Panc1 (cell line): ENCODE measurements at regions not wholly inside any gene's neighbourhood (a gene's known extent, or its start where the extent isn't known, plus 50 kb on each side); places are given as distances from the start of the nearest gene placed in this dataset.

Experiments
- ATAC-seq: fragments of 200-7000 bp; cut with Tn5 transposase; 2 replicates; pipeline ENCODE4 v1.9.1; 2020; ENCODE audit warnings: mild to moderate bottlenecking, moderate library complexity
- BruUV-seq: library from RNA; stranded (reverse); fragments of 400-500 nt; replicated peaks from 2 replicates; lab custom pipeline; 2021; lab: Mats Ljungman, UMichigan
- CTCF ChIA-PET: fragments of 300-600 bp; sonication (Branson Sonifier 250); formaldehyde crosslinking; loops from one replicate; lab custom pipeline; 2022; ENCODE audit warnings: antibody characterized with exemption; lab: Charles Lee
- POLR2A ChIA-PET: fragments of 300-600 bp; sonication (Branson Sonifier 250); formaldehyde crosslinking; loops from one replicate; lab custom pipeline; 2022; ENCODE audit warnings: antibody characterized with exemption; lab: Charles Lee
- DNase-seq: peaks from one replicate; pipeline ENCODE4 v3.0.0-alpha.2; 2010; ENCODE audit warnings: low read depth, low spot score
- H3K27ac ChIP-seq: 2 replicates; pipeline ENCODE4 v1.5.1; 2011; ENCODE audit warnings: mild to moderate bottlenecking, low read length, inconsistent platforms
- H3K27me3 ChIP-seq: fragments of 200-500 bp; sonication (Bioruptor generic); 2 replicates; pipeline ENCODE4 v1.6.0; 2014; ENCODE audit warnings: low read length, inconsistent platforms; ENCODE audit not compliant: control insufficient read depth, insufficient read depth
- H3K36me3 ChIP-seq: fragments of 200-500 bp; sonication (Bioruptor generic); 2 replicates; pipeline ENCODE4 v1.5.1; 2014; ENCODE audit warnings: inconsistent platforms, mild to moderate bottlenecking, low read length, moderate library complexity; ENCODE audit not compliant: control insufficient read depth, insufficient read depth
- H3K4me1 ChIP-seq: 2 replicates; pipeline ENCODE4 v1.5.1; 2011; ENCODE audit warnings: inconsistent platforms, mild to moderate bottlenecking, low read length, moderate library complexity; ENCODE audit not compliant: control insufficient read depth, insufficient read depth
- H3K4me3 ChIP-seq, 2 experiments: 2 replicates each; pipeline ENCODE4 v1.5.1; 2011 to 2012; ENCODE audit warnings: low read depth in 2 of 2, low read length in 2 of 2, mild to moderate bottlenecking in 2 of 2, inconsistent platforms in 1 of 2, moderate library complexity in 1 of 2
- H3K9me3 ChIP-seq: fragments of 200-500 bp; sonication (Bioruptor generic); 2 replicates; pipeline ENCODE4 v1.5.1; 2014; ENCODE audit warnings: low read depth, mild to moderate bottlenecking, inconsistent platforms, low read length, moderate library complexity; ENCODE audit not compliant: control insufficient read depth, insufficient read depth
- POLR2AphosphoS5 ChIP-seq: IDR thresholded peaks from 2 replicates; pipeline ENCODE4 v1.6.1; 2012; ENCODE audit warnings: mild to moderate bottlenecking, low read depth, low read length, moderate library complexity
- REST ChIP-seq, 2 experiments: IDR thresholded peaks; 2 replicates each; pipeline ENCODE4 v1.6.1; 2011 to 2012; ENCODE audit warnings: low read depth in 2 of 2, control low read depth in 1 of 2, low read length in 1 of 2, mild to moderate bottlenecking in 1 of 2, moderate library complexity in 1 of 2; ENCODE audit not compliant: insufficient read depth in 1 of 2
- SIN3A ChIP-seq: IDR thresholded peaks from 2 replicates; pipeline ENCODE4 v1.6.1; 2012; ENCODE audit warnings: low read depth, mild to moderate bottlenecking, low read length, moderate library complexity, borderline replicate concordance; ENCODE audit not compliant: insufficient read depth
- TCF7L2 ChIP-seq: IDR thresholded peaks from 2 replicates; pipeline ENCODE4 v1.6.1; 2011; ENCODE audit warnings: mild to moderate bottlenecking, low read depth, low read length, inconsistent platforms
- in situ Hi-C: cut with HindIII; loops from 2 replicates; pipeline ENCODE4 v1.10.0; 2016; ENCODE audit warnings: low sequenced_read_pairs, low pct_unique_long_range_greater_than_20kb
- intact Hi-C: fragments of 100-400 bp; cut with micrococcal nuclease; formaldehyde crosslinking; loops from one replicate; pipeline ENCODE4 v1.10.0; 2022; ENCODE audit not compliant: unreplicated experiment
- TF ChIP-seq, protein P1 (sequence below): fragments of 450-650 bp; IDR thresholded peaks from 2 replicates; pipeline ENCODE4 v1.5.1; 2017; ENCODE audit warnings: mild to moderate bottlenecking

GRCh38 chr14:97264516-97265230, 467.5 kb downstream of the VRK1 start:
- CTCF ChIA-PET = interaction anchor here (0.7 kb wide), 1 partner anchor 225 kb away, joined by 3 read pairs; no protein-coding TSS in a partner anchor
- intact Hi-C loops (no loop called here), in situ Hi-C loops (no loop called here)
- DNase-seq (no peak), ATAC-seq (no peak)
- no peaks in the 10 kb centered on the region for H3K36me3 ChIP-seq
- POLR2A ChIA-PET = no interaction called here
- no peaks in the 10 kb centered on the region for H3K4me1 ChIP-seq
- H3K9me3 ChIP-seq = no peaks in the 10 kb centered on the region
- no peaks in the 10 kb centered on the region for H3K27me3 ChIP-seq
- H3K4me3 ChIP-seq = no peak overlapping the region
- H3K27ac ChIP-seq = no peak overlapping the region
- BruUV-seq = no TSS peak
- TF ChIP-seq REST (IDR thresholded peaks at IDR 0.05; ENCODE audit: insufficient read depth in 1 of 2, low read depth in 2 of 2, low read length in 1 of 2) (no peak), POLR2AphosphoS5 (no peak), SIN3A (no peak), TCF7L2 (no peak)
- TF ChIP-seq, protein P1, sequence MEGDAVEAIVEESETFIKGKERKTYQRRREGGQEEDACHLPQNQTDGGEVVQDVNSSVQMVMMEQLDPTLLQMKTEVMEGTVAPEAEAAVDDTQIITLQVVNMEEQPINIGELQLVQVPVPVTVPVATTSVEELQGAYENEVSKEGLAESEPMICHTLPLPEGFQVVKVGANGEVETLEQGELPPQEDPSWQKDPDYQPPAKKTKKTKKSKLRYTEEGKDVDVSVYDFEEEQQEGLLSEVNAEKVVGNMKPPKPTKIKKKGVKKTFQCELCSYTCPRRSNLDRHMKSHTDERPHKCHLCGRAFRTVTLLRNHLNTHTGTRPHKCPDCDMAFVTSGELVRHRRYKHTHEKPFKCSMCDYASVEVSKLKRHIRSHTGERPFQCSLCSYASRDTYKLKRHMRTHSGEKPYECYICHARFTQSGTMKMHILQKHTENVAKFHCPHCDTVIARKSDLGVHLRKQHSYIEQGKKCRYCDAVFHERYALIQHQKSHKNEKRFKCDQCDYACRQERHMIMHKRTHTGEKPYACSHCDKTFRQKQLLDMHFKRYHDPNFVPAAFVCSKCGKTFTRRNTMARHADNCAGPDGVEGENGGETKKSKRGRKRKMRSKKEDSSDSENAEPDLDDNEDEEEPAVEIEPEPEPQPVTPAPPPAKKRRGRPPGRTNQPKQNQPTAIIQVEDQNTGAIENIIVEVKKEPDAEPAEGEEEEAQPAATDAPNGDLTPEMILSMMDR = no peak

DNA sequence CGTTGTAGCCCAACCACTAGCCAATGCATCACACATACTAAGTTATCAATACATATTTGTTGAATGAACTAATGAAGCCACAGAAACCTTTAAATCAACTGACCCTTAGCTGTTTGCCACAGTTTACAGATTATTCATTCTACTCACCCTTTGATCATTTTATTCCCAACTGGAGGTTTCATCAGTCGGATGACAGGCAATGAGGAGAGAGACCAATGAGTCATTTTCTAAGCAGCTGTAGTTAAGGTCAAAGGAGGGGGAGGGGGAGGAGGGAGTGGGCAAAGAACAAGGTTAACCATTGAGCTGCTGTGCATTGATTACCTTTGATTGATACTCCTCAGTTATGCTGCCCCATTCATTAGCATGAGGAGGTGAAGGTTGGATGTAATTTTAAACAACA, 469.5 kb downstream of the VRK1 start:
- ChIA-PET CTCF (no interaction called here), POLR2A (no interaction called here)
- no peaks in the 10 kb centered on the region for H3K27me3 ChIP-seq
- intact Hi-C loops (no loop called here), in situ Hi-C loops (no loop called here)
- H3K4me1 ChIP-seq = no peaks in the 10 kb centered on the region
- H3K36me3 ChIP-seq = no peaks in the 10 kb centered on the region
- no peak for DNase-seq
- no TSS peak for BruUV-seq
- no peaks in the 10 kb centered on the region for H3K9me3 ChIP-seq
- TF ChIP-seq, protein P1 = no peak
- TF ChIP-seq TCF7L2 (no peak), POLR2AphosphoS5 (no peak), REST (IDR thresholded peaks at IDR 0.05; ENCODE audit: insufficient read depth in 1 of 2, low read depth in 2 of 2, low read length in 1 of 2) (no peak), SIN3A (no peak)
- H3K27ac ChIP-seq = no peak overlapping the region
- no peak for ATAC-seq
- no peak overlapping the region for H3K4me3 ChIP-seq
